Fibroblast of lung (primary cell): ENCODE measurements at regions not wholly inside any gene's neighbourhood (a gene's known extent, or its start where the extent isn't known, plus 50 kb on each side); places are given as distances from the start of the nearest gene placed in this dataset.

Experiments used
- EZH2 ChIP-seq: IDR thresholded peaks from 2 replicates; pipeline ENCODE4 v1.5.1; 2012; ENCODE audit warnings: low read length, control low read depth, mild to moderate bottlenecking; ENCODE audit errors: missing control alignments
- TF ChIP-seq, protein P1 (sequence below), 2 donors: IDR thresholded peaks in 1 of 2; conservative IDR thresholded peaks in 1 of 2; 1 replicate in 1 of 2; 2 replicates in 1 of 2; pipeline ENCODE4 v1.5.1; 2011 to 2012; ENCODE audit warnings: low read length in 2 of 2, control low read depth in 1 of 2, inconsistent platforms in 1 of 2, low read depth in 1 of 2, mild to moderate bottlenecking in 1 of 2

DNA sequence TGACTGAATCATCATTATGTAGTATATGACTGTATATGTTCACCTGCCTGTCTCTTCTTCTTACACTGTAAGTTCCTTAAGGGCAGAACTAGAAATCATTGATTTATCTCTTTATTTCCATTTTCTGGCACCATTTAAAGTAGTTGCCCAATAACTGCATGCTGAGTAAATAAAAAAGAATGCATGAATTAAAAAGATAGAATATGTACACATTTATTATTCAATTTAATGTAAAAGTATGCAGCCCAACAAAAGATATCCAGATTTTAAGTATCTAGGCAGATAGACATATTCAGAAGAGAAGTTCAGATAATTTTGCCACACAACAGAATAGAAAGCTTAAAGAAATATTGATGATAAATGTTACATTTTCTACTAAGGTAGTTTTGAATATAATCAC is 1244.6 kb upstream of the ADGRL4 start:
- TF ChIP-seq, protein P1, sequence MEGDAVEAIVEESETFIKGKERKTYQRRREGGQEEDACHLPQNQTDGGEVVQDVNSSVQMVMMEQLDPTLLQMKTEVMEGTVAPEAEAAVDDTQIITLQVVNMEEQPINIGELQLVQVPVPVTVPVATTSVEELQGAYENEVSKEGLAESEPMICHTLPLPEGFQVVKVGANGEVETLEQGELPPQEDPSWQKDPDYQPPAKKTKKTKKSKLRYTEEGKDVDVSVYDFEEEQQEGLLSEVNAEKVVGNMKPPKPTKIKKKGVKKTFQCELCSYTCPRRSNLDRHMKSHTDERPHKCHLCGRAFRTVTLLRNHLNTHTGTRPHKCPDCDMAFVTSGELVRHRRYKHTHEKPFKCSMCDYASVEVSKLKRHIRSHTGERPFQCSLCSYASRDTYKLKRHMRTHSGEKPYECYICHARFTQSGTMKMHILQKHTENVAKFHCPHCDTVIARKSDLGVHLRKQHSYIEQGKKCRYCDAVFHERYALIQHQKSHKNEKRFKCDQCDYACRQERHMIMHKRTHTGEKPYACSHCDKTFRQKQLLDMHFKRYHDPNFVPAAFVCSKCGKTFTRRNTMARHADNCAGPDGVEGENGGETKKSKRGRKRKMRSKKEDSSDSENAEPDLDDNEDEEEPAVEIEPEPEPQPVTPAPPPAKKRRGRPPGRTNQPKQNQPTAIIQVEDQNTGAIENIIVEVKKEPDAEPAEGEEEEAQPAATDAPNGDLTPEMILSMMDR (conservative IDR thresholded peaks at IDR 0.05 in 1 of 2, IDR thresholded peaks at IDR 0.05 in 1 of 2; ENCODE audit: low read depth in 1 of 2, low read length in 2 of 2), result no peak
- TF ChIP-seq EZH2, result no peak
